Stimulated activated CD4-positive, alpha-beta T cell treated with anti-CD3 and anti-CD28 coated beads, Interleukin-2, amount 100 ng/mL, for 24 hours (primary cell): ENCODE measurements at regions not wholly inside any gene's neighbourhood (a gene's known extent, or its start where the extent isn't known, plus 50 kb on each side); places are given as distances from the start of the nearest gene placed in this dataset.

Experiments
- DNase-seq, 2 donors: peaks; one replicate each; pipeline ENCODE4 v3.0.0-alpha.2; 2020

DNA sequence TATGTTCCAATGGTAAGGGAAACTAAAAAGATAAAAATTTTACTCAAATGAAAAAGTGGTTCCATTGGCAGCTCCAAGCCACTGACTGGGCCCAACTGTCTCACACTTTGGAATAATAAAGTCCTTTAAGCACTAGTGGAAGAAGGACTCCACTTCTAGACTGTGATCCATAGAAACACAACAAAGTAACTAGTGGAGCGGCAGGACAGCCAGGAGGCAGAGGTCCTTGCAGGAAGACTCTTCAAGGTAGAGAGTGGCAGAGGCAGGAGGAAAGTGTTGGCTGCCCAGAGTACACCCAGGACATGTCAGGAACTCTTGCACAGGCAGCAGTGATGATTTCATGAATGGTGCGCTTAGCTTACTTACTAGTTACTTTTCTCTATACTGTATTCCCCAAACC is 65.0 kb upstream of the CCN6 start:
- no peak for DNase-seq

GRCh38 chr6:111989743-111990142 is 64.2 kb upstream of the CCN6 start:
- no peak for DNase-seq

DNA sequence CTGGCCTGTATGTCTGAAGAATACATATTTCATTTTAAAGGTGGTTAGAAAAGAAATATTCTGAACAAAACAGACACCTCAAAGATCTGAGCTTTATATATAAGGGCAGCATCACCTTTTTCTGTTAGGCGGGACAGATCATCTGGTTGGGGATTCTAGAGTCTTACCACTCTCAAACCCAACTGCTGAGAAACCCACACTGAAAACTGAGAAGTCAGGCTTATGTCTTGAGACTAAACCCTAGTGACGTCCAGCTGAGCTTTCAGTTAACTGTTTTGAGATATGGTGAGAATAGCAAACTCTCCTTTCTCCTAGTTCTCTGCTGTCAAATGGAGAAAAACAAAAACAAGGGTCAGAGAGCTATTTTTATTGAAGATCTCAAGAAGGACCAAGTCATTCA is 63.7 kb upstream of the CCN6 start:
- no peak for DNase-seq

- DNase-seq, result peak; percentile 47
Measured at GRCh38 chr6:111992851-111993250, 61.1 kb upstream of the CCN6 start.

GRCh38 chr6:111993342-111993741 is 60.6 kb upstream of the CCN6 start:
- DNase-seq, result no peak

GRCh38 chr6:111994791-111995190 is 59.1 kb upstream of the CCN6 start:
- DNase-seq, result no peak

- no peak for DNase-seq
Measured at GRCh38 chr6:111995404-111995803, 58.5 kb upstream of the CCN6 start.

GRCh38 chr6:111996144-111996865 is 57.6 kb upstream of the CCN6 start:
- DNase-seq, result no peak

GRCh38 chr6:111997078-111997852 is 56.6 kb upstream of the CCN6 start:
- peak; percentile 80 for DNase-seq

DNA sequence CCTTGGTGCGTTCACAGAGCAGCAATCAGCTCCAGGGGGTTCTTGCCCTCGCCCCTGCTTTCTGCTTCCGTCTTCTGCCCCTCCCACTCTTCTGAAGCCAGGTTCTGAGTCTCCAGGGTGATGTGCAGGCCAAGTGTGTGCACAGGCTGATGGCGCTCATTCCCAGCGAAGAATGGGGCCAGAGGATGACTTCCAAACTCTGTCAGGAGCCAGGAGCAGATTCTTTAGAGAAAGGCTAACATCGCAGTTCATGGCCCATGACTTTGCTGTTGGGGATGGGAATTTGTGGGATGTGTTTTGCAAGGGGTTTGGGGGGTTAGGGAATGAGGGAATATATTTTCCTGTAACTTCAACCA is 56.1 kb upstream of the CCN6 start:
- DNase-seq, result no peak

DNA sequence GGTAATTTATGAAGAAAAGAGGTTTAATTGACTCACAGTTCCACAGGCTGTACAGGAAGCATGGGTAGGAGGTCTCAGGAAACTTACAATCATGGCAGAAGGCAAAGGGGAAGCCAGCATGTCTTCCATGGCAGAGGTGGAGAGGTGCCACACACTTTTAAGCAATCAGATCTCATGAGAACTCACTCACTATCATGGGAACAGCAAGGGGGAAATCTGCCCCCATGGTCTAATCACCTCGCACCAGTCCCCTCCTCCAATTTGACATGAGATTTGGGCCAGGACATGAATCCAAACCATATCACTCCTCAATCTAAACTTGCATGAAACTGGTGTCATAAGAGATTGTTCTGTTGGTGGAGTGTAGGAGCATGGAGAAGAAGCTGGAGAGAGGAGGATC is 51.6 kb upstream of the CCN6 start:
- no peak for DNase-seq
